ENCODE measurements at regions not wholly inside any gene's neighbourhood (a gene's known extent, or its start where the extent isn't known, plus 50 kb on each side); places are given as distances from the start of the nearest gene placed in this dataset.

DNA sequence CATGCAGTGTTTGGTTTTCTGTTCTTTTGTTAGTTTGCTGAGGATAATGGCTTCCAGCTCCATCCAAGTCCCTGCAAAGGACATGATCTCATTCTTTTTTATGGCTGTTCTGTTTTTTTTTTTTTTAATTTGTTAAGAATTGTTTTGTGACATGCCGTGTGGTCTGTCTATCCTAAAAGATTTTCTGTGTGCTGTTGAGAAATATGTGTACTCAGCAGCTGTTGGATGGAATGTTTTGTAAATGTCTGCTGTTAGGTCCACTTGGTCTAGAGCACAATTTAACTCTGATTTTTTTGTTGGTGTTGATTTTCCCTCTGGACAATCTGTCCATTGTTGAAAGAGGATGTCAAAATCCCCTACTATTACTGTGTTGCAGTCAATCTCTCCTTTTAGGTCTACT lies 80.4 kb upstream of the WDR75 start:
- no peak for TF ChIP-seq CTCF (IDR thresholded peaks at IDR 0.05; ENCODE audit: low read length)
- TF ChIP-seq EZH2 (IDR thresholded peaks at IDR 0.05; ENCODE audit: borderline replicate concordance, low read length) = no peak
